HCT116 (cell line): ENCODE measurements at regions not wholly inside any gene's neighbourhood (a gene's known extent, or its start where the extent isn't known, plus 50 kb on each side); places are given as distances from the start of the nearest gene placed in this dataset.

Experiments used
- ATAC-seq: fragments of 200-7000 bp; cut with Tn5 transposase; 2 replicates; pipeline ENCODE4 v1.9.1; 2020; ENCODE audit warnings: mild to moderate bottlenecking, moderate library complexity
- BruUV-seq: library from RNA; stranded (reverse); fragments of 400-500 nt; replicated peaks from 2 replicates; lab custom pipeline; 2021; lab: Mats Ljungman, UMichigan
- CTCF ChIA-PET: fragments of 300-600 bp; sonication (Branson Sonifier 250); formaldehyde crosslinking; loops from one replicate; lab custom pipeline; 2021; ENCODE audit warnings: antibody characterized with exemption; lab: Charles Lee
- POLR2A ChIA-PET: fragments of 300-600, 350-600 bp; sonication (Branson Sonifier 250); formaldehyde crosslinking; loops from one replicate; lab custom pipeline; 2021; ENCODE audit warnings: antibody characterized with exemption; lab: Charles Lee
- RAD21 ChIA-PET, 2 experiments: fragments of 300-600 bp; sonication (Branson Sonifier 250); formaldehyde crosslinking; loops; one replicate each; lab custom pipeline; 2023; ENCODE audit warnings: low total read pairs in 2 of 2; ENCODE audit not compliant: uncharacterized antibody in 2 of 2, unreplicated experiment in 2 of 2, low non-redundant PET in 1 of 2; lab: Charles Lee
- DNase-seq: peaks from one replicate; pipeline ENCODE4 v3.0.0-alpha.2; 2010; ENCODE audit warnings: low read depth, low spot score
- H2AFZ ChIP-seq: fragments of 200-600 bp; shearing (Covaris generic), sonication (generic); 2 replicates; pipeline ENCODE4 v1.6.1; 2017; ENCODE audit warnings: low read depth, mixed run types, mixed read lengths, antibody characterized with exemption, low read length; ENCODE audit not compliant: poor library complexity, severe bottlenecking
- H3K27ac ChIP-seq: 2 replicates; pipeline ENCODE4 v1.5.1; 2012; ENCODE audit warnings: low read depth, low read length
- H3K27me3 ChIP-seq: fragments of 200-600 bp; sonication (generic); 2 replicates; pipeline ENCODE4 v1.6.1; 2016; ENCODE audit warnings: mixed run types, low read length, mixed read lengths; ENCODE audit not compliant: insufficient read depth
- H3K36me3 ChIP-seq, 2 experiments: fragments of 200-500 bp in 1 of 2; fragments of 200-600 bp in 1 of 2; sonication (Bioruptor generic) in 1 of 2; sonication (generic) in 1 of 2; 2 replicates each; pipeline versions ENCODE4 v1.5.1 to v1.6.1; 2014 to 2016; ENCODE audit warnings: low read length in 2 of 2, inconsistent platforms in 1 of 2, mixed read lengths in 1 of 2, mixed run types in 1 of 2; ENCODE audit not compliant: insufficient read depth in 2 of 2, control insufficient read depth in 1 of 2
- H3K4me1 ChIP-seq, 2 experiments: fragments of 200-600 bp in 1 of 2; sonication (generic) in 1 of 2; 2 replicates each; pipeline versions ENCODE4 v1.5.1 to v1.6.1; 2012 to 2017; ENCODE audit warnings: low read length in 2 of 2, inconsistent platforms in 1 of 2, mild to moderate bottlenecking in 1 of 2, mixed read lengths in 1 of 2, mixed run types in 1 of 2, moderate library complexity in 1 of 2; ENCODE audit not compliant: insufficient read depth in 2 of 2, control insufficient read depth in 1 of 2
- H3K4me2 ChIP-seq: fragments of 200-600 bp; sonication (generic); 2 replicates; pipeline ENCODE4 v1.6.1; 2017; ENCODE audit warnings: mixed run types, low read length, mixed read lengths
- H3K4me3 ChIP-seq, 2 experiments: fragments of 200-600 bp in 1 of 2; sonication (generic) in 1 of 2; replicated peaks in 1 of 2; 2 replicates each; pipeline ENCODE4 v1.5.1; 2011 to 2016; ENCODE audit warnings: low read length in 2 of 2, control low read depth in 1 of 2, low read depth in 1 of 2, mild to moderate bottlenecking in 1 of 2, mixed read lengths in 1 of 2, mixed run types in 1 of 2
- H3K79me2 ChIP-seq: fragments of 200-600 bp; sonication (generic); 2 replicates; pipeline ENCODE4 v1.6.1; 2017; ENCODE audit warnings: mild to moderate bottlenecking, mixed run types, low read length, moderate library complexity, mixed read lengths; ENCODE audit not compliant: insufficient read depth
- H3K9ac ChIP-seq: fragments of 200-600 bp; sonication (generic); 2 replicates; pipeline ENCODE4 v1.6.1; 2016; ENCODE audit warnings: low read length, mixed read lengths
- H3K9me2 ChIP-seq: fragments of 200-600 bp; sonication (generic), shearing (Covaris generic); 2 replicates; pipeline ENCODE4 v1.6.1; 2017; ENCODE audit warnings: mixed run types, mild to moderate bottlenecking, moderate library complexity; ENCODE audit not compliant: insufficient read depth
- H3K9me3 ChIP-seq, 2 experiments: fragments of 200-500 bp in 1 of 2; fragments of 200-600 bp in 1 of 2; sonication (Bioruptor generic) in 1 of 2; sonication (generic) in 1 of 2; 2 replicates each; pipeline ENCODE4 v1.6.1; 2014 to 2017; ENCODE audit warnings: low read length in 2 of 2, mixed read lengths in 2 of 2, inconsistent platforms in 1 of 2, low read depth in 1 of 2, mild to moderate bottlenecking in 1 of 2, mixed run types in 1 of 2, moderate library complexity in 1 of 2; ENCODE audit not compliant: control insufficient read depth in 1 of 2, insufficient read depth in 1 of 2
- H4K20me1 ChIP-seq: fragments of 200-600 bp; sonication (generic), shearing (Covaris generic); 2 replicates; pipeline ENCODE4 v1.6.1; 2017; ENCODE audit warnings: mixed run types, mild to moderate bottlenecking, moderate library complexity; ENCODE audit not compliant: insufficient read depth
- ATF3 ChIP-seq: IDR thresholded peaks from 2 replicates; pipeline ENCODE4 v1.6.1; 2012
- CTCF ChIP-seq, 3 experiments: fragments of 200-600 bp in 1 of 3; sonication (generic) in 1 of 3; IDR thresholded peaks in 2 of 3; conservative IDR thresholded peaks in 1 of 3; 2 replicates each; pipeline ENCODE4 v1.5.1; 2012 to 2017; ENCODE audit warnings: low read depth in 2 of 3, low read length in 2 of 3, antibody characterized with exemption in 1 of 3, borderline replicate concordance in 1 of 3, control low read depth in 1 of 3, mild to moderate bottlenecking in 1 of 3, mixed read lengths in 1 of 3, mixed run types in 1 of 3, moderate library complexity in 1 of 3; ENCODE audit not compliant: insufficient read depth in 1 of 3
- EGR1 ChIP-seq: IDR thresholded peaks from 2 replicates; pipeline ENCODE4 v1.6.1; 2012; ENCODE audit warnings: low read depth
- EZH2 ChIP-seq: fragments of 200-600 bp; sonication (generic); IDR thresholded peaks from 2 replicates; pipeline ENCODE4 v1.6.1; 2017; ENCODE audit warnings: antibody characterized with exemption, mixed run types
- EZH2phosphoT487 ChIP-seq: fragments of 200-600 bp; IDR thresholded peaks from 2 replicates; pipeline ENCODE4 v1.6.1; 2018; ENCODE audit warnings: antibody characterized with exemption, borderline replicate concordance
- FOSL1 ChIP-seq: IDR thresholded peaks from 2 replicates; pipeline ENCODE4 v1.6.1; 2012; ENCODE audit warnings: low read depth
- JUND ChIP-seq: IDR thresholded peaks from 2 replicates; pipeline ENCODE4 v1.6.1; 2012
- POLR2A ChIP-seq: IDR thresholded peaks from 2 replicates; pipeline ENCODE4 v1.7.0; 2011; ENCODE audit warnings: borderline replicate concordance; ENCODE audit not compliant: insufficient read depth, insufficient read length; ENCODE audit errors: extremely low read depth
- POLR2AphosphoS5 ChIP-seq: IDR thresholded peaks from 2 replicates; pipeline ENCODE4 v1.6.1; 2011; ENCODE audit warnings: mild to moderate bottlenecking, low read depth, low read length, moderate library complexity
- RAD21 ChIP-seq: IDR thresholded peaks from 2 replicates; pipeline ENCODE4 v1.6.1; 2012; ENCODE audit warnings: low read depth, mild to moderate bottlenecking
- REST ChIP-seq: IDR thresholded peaks from 2 replicates; pipeline ENCODE4 v1.6.1; 2012; ENCODE audit warnings: low read depth
- SIN3A ChIP-seq: IDR thresholded peaks from 2 replicates; pipeline ENCODE4 v1.6.1; 2012; ENCODE audit warnings: low read depth
- SP1 ChIP-seq: IDR thresholded peaks from 2 replicates; pipeline ENCODE4 v1.6.1; 2012; ENCODE audit warnings: low read depth
- TCF7L2 ChIP-seq: IDR thresholded peaks from 2 replicates; pipeline ENCODE4 v1.7.0; 2011; ENCODE audit warnings: borderline replicate concordance, inconsistent platforms; ENCODE audit not compliant: insufficient read depth, insufficient read length; ENCODE audit errors: extremely low read depth
- YY1 ChIP-seq: IDR thresholded peaks from 2 replicates; pipeline ENCODE4 v1.6.1; 2011; ENCODE audit warnings: low read length, low read depth, moderate library complexity, mild to moderate bottlenecking; ENCODE audit not compliant: insufficient replicate concordance; ENCODE audit errors: extremely low read depth
- ZFX ChIP-seq: fragments of 450-650 bp; IDR thresholded peaks from 2 replicates; pipeline ENCODE4 v1.6.1; 2017
- intact Hi-C: fragments of 100-400 bp; cut with micrococcal nuclease; formaldehyde crosslinking; loops from 2 replicates; pipeline ENCODE4 v1.10.0; 2022

GRCh38 chr4:125938541-125938940 is 623.8 kb downstream of the FAT4 start (continued):
- TF ChIP-seq ATF3, result no peak
- TF ChIP-seq EZH2, result no peak
- no peak for TF ChIP-seq FOSL1
- TF ChIP-seq CTCF (IDR thresholded peaks at IDR 0.05 in 2 of 3, conservative IDR thresholded peaks at IDR 0.05 in 1 of 3; ENCODE audit: borderline replicate concordance in 1 of 3, insufficient read depth in 1 of 3, low read depth in 2 of 3, low read length in 2 of 3), result no peak
- no peak for TF ChIP-seq JUND

- ChIA-PET CTCF (no interaction called here), RAD21 (no interaction called here)
- no TSS peak for BruUV-seq
Observed at GRCh38 chr4:125940426-125940825, 625.7 kb downstream of the FAT4 start.

More at GRCh38 chr4:125940426-125940825, 625.7 kb downstream of the FAT4 start:
- no peaks in the 10 kb centered on the region for H3K36me3 ChIP-seq
- H3K79me2 ChIP-seq, result no peaks in the 10 kb centered on the region
- no peak overlapping the region for H3K9ac ChIP-seq
- H3K27me3 ChIP-seq, result no peaks in the 10 kb centered on the region
- H4K20me1 ChIP-seq, result no peaks in the 10 kb centered on the region
- H2AFZ ChIP-seq, result no peak overlapping the region
- DNase-seq, result no peak
- H3K4me3 ChIP-seq, result no peak overlapping the region
- H3K9me3 ChIP-seq, result no peaks in the 10 kb centered on the region
- no peaks in the 10 kb centered on the region for H3K9me2 ChIP-seq
- POLR2A ChIA-PET, result no interaction called here
- intact Hi-C loops, result no loop called here
- no peak for TF ChIP-seq SP1
- TF ChIP-seq TCF7L2, result no peak
- TF ChIP-seq EZH2, result no peak
- TF ChIP-seq ZFX, result no peak
- TF ChIP-seq REST, result no peak
- TF ChIP-seq SIN3A, result no peak
- TF ChIP-seq POLR2AphosphoS5, result no peak
- no peak for TF ChIP-seq JUND
- TF ChIP-seq YY1, result no peak
- no peak for TF ChIP-seq FOSL1
- TF ChIP-seq POLR2A, result no peak
- no peak for TF ChIP-seq EGR1
- TF ChIP-seq EZH2phosphoT487, result no peak
- TF ChIP-seq RAD21, result no peak
- no peak for ATAC-seq
- no peak overlapping the region for H3K4me2 ChIP-seq
- no peaks in the 10 kb centered on the region for H3K4me1 ChIP-seq
- no peak overlapping the region for H3K27ac ChIP-seq
